Stomach (tissue), 4 donors: ENCODE measurements at regions not wholly inside any gene's neighbourhood (a gene's known extent, or its start where the extent isn't known, plus 50 kb on each side); places are given as distances from the start of the nearest gene placed in this dataset.

Experiments
- POLR2A ChIP-seq, 4 donors: fragments of 450-650 bp; IDR thresholded peaks; one replicate each; pipeline ENCODE4 v1.6.1; 2016; ENCODE audit warnings: antibody characterized with exemption in 4 of 4, control low read depth in 2 of 4, mild to moderate bottlenecking in 1 of 4, moderate library complexity in 1 of 4
- TF ChIP-seq, protein P1 (sequence below), 7 experiments: fragments of 450-650 bp in 4 of 7; fragments of 200-600 bp in 3 of 7; sonication (generic) in 3 of 7; IDR thresholded peaks; one replicate each; pipeline ENCODE4 v1.5.1; 2016 to 2019; ENCODE audit warnings: antibody characterized with exemption in 7 of 7, control low read depth in 2 of 7, mild to moderate bottlenecking in 1 of 7

DNA sequence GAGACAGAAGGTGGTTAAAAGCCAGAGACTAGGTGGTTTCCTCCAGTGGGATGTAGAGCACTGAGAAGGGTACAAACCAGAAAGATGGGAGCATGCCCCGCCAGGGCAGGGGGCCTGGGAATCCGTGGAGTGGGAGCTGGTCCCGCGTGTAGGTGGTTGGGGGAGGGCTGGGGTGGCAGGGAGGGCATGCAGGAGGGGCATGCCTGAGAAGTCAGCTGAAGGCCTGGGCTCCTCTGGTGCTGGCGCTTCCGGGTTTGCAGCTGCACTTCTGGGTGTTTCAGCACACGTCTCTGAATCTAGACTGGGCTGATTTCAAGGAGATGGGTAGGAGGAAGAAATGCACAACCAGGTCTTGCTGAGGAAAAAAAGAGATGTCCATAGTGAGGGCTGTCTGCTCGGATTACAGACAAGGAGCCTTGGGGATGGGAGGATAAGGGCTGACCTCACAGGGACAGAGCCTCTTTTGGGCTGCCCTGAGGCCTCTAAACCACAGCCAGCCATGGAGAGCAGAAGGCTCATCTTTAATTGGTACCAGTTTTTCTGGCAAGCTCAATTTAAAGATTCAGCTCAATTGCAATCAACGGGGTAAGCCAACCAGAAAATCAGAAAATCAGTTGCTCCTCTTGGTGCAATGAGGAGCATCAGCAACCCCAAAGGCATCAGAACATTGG is 151.9 kb downstream of the FAM43A start:
- TF ChIP-seq, protein P1, sequence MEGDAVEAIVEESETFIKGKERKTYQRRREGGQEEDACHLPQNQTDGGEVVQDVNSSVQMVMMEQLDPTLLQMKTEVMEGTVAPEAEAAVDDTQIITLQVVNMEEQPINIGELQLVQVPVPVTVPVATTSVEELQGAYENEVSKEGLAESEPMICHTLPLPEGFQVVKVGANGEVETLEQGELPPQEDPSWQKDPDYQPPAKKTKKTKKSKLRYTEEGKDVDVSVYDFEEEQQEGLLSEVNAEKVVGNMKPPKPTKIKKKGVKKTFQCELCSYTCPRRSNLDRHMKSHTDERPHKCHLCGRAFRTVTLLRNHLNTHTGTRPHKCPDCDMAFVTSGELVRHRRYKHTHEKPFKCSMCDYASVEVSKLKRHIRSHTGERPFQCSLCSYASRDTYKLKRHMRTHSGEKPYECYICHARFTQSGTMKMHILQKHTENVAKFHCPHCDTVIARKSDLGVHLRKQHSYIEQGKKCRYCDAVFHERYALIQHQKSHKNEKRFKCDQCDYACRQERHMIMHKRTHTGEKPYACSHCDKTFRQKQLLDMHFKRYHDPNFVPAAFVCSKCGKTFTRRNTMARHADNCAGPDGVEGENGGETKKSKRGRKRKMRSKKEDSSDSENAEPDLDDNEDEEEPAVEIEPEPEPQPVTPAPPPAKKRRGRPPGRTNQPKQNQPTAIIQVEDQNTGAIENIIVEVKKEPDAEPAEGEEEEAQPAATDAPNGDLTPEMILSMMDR (IDR thresholded peaks at IDR 0.05), result no peak
- no peak for TF ChIP-seq POLR2A (IDR thresholded peaks at IDR 0.05)
